H9 (cell line): ENCODE measurements at regions not wholly inside any gene's neighbourhood (a gene's known extent, or its start where the extent isn't known, plus 50 kb on each side); places are given as distances from the start of the nearest gene placed in this dataset.

ENCODE experiments used
- DNase-seq: peaks from one replicate; pipeline ENCODE4 v3.0.0-alpha.2; 2017
- H2AFZ ChIP-seq: one replicate; pipeline ENCODE4 v1.6.1; 2013; ENCODE audit warnings: mild to moderate bottlenecking, low read length, control low read depth, moderate library complexity
- H2AK5ac ChIP-seq: 2 replicates; pipeline ENCODE4 v1.6.1; 2013; ENCODE audit warnings: low read length, control low read depth, mixed read lengths; ENCODE audit not compliant: insufficient read length
- H2BK120ac ChIP-seq: one replicate; pipeline ENCODE4 v1.6.1; 2013; ENCODE audit warnings: low read depth, mild to moderate bottlenecking, low read length, control low read depth, inconsistent platforms; ENCODE audit not compliant: poor library complexity, severe bottlenecking
- H2BK12ac ChIP-seq: 2 replicates; pipeline ENCODE4 v1.6.1; 2013; ENCODE audit warnings: low read length, control low read depth, mixed read lengths, low read depth; ENCODE audit not compliant: insufficient read length
- H2BK15ac ChIP-seq: 2 replicates; pipeline ENCODE4 v1.6.1; 2013; ENCODE audit warnings: low read depth, low read length, control low read depth
- H2BK20ac ChIP-seq: one replicate; pipeline ENCODE4 v1.6.1; 2013; ENCODE audit warnings: low read depth, mild to moderate bottlenecking, low read length, control low read depth, inconsistent platforms; ENCODE audit not compliant: poor library complexity, severe bottlenecking
- H2BK5ac ChIP-seq: 2 replicates; pipeline ENCODE4 v1.6.1; 2013; ENCODE audit warnings: low read length, control low read depth, mixed read lengths; ENCODE audit not compliant: insufficient read length
- H3K14ac ChIP-seq: 2 replicates; pipeline ENCODE4 v1.6.1; 2013; ENCODE audit warnings: low read length, control low read depth; ENCODE audit not compliant: insufficient read depth
- H3K18ac ChIP-seq: 2 replicates; pipeline ENCODE4 v1.6.1; 2013; ENCODE audit warnings: low read depth, mild to moderate bottlenecking, mixed read lengths, low read length, control low read depth; ENCODE audit not compliant: insufficient read length
- H3K23ac ChIP-seq: 2 replicates; pipeline ENCODE4 v1.6.1; 2013; ENCODE audit warnings: low read length, control low read depth, mixed read lengths, low read depth; ENCODE audit not compliant: insufficient read length
- H3K23me2 ChIP-seq: 2 replicates; pipeline ENCODE4 v1.6.1; 2013; ENCODE audit warnings: low read depth, mild to moderate bottlenecking, mixed read lengths, low read length, control low read depth; ENCODE audit not compliant: insufficient read length, poor library complexity, severe bottlenecking
- H3K27ac ChIP-seq: 2 replicates; pipeline ENCODE4 v1.5.1; 2013; ENCODE audit warnings: low read length, control low read depth, mixed read lengths, low read depth; ENCODE audit not compliant: insufficient read length
- H3K27me3 ChIP-seq: 2 replicates; pipeline ENCODE4 v1.6.1; 2013; ENCODE audit warnings: low read length, control low read depth, inconsistent platforms; ENCODE audit not compliant: insufficient read depth
- H3K4ac ChIP-seq: 2 replicates; pipeline ENCODE4 v1.6.1; 2013; ENCODE audit warnings: low read depth, mild to moderate bottlenecking, control low read depth, inconsistent platforms, low read length, moderate library complexity
- H3K4me1 ChIP-seq: 2 replicates; pipeline ENCODE4 v1.6.1; 2013; ENCODE audit warnings: low read length, control low read depth, inconsistent platforms; ENCODE audit not compliant: insufficient read depth
- H3K4me2 ChIP-seq: 2 replicates; pipeline ENCODE4 v1.6.1; 2013; ENCODE audit warnings: low read length, control low read depth, mixed read lengths; ENCODE audit not compliant: insufficient read length, insufficient read depth
- H3K56ac ChIP-seq: 2 replicates; pipeline ENCODE4 v1.6.1; 2013; ENCODE audit warnings: low read depth, mild to moderate bottlenecking, mixed read lengths, low read length, control low read depth; ENCODE audit not compliant: insufficient read length
- H3K79me1 ChIP-seq: 2 replicates; pipeline ENCODE4 v1.6.1; 2013; ENCODE audit warnings: low read depth, mild to moderate bottlenecking, moderate library complexity, low read length, control low read depth, inconsistent platforms; ENCODE audit not compliant: insufficient read depth, poor library complexity, severe bottlenecking
- H3K79me2 ChIP-seq: 2 replicates; pipeline ENCODE4 v1.6.1; 2013; ENCODE audit warnings: low read length, control low read depth, inconsistent platforms; ENCODE audit not compliant: insufficient read depth
- H3K9ac ChIP-seq: 2 replicates; pipeline ENCODE4 v1.6.1; 2013; ENCODE audit warnings: low read length, control low read depth, mixed read lengths; ENCODE audit not compliant: insufficient read length; ENCODE audit errors: extremely low read depth
- H3K9me3 ChIP-seq: one replicate; pipeline ENCODE4 v1.6.1; 2013; ENCODE audit warnings: low read depth, low read length, inconsistent platforms; ENCODE audit not compliant: control insufficient read depth
- H3T11ph ChIP-seq: one replicate; pipeline ENCODE4 v1.6.1; 2013; ENCODE audit warnings: mild to moderate bottlenecking, low read length, control low read depth, inconsistent platforms
- H4K20me1 ChIP-seq: one replicate; pipeline ENCODE4 v1.6.1; 2013; ENCODE audit not compliant: control insufficient read depth, insufficient read length, insufficient read depth
- H4K5ac ChIP-seq: 2 replicates; pipeline ENCODE4 v1.6.1; 2013; ENCODE audit warnings: low read depth, mild to moderate bottlenecking, mixed read lengths, low read length, control low read depth; ENCODE audit not compliant: insufficient read length
- H4K8ac ChIP-seq: replicated peaks from 2 replicates; pipeline ENCODE4 v1.6.1; 2013; ENCODE audit warnings: low read length, control low read depth, mixed read lengths, low read depth; ENCODE audit not compliant: insufficient read length
- H4K91ac ChIP-seq: 2 replicates; pipeline ENCODE4 v1.6.1; 2013; ENCODE audit warnings: low read depth, mild to moderate bottlenecking, moderate library complexity, mixed read lengths, low read length, control low read depth; ENCODE audit not compliant: insufficient read length
- H3K27ac Mint-ChIP-seq, 3 experiments: 2 replicates in 2 of 3; 3 replicates in 1 of 3; pipeline ENCODE4 v1.8.0; 2020 to 2021; ENCODE audit warnings: mixed read lengths in 3 of 3, mild to moderate bottlenecking in 1 of 3, moderate library complexity in 1 of 3
- H3K27me3 Mint-ChIP-seq: 2 replicates; pipeline ENCODE4 v1.8.0; 2021; ENCODE audit warnings: low read depth, mild to moderate bottlenecking, moderate library complexity, mixed read lengths
- H3K36me3 Mint-ChIP-seq, 3 experiments: 2 replicates in 2 of 3; 3 replicates in 1 of 3; pipeline ENCODE4 v1.8.0; 2020 to 2021; ENCODE audit warnings: low read depth in 3 of 3, mixed read lengths in 3 of 3; ENCODE audit not compliant: insufficient read depth in 1 of 3
- H3K4me1 Mint-ChIP-seq, 2 experiments: 2 replicates each; pipeline ENCODE4 v1.8.0; 2020; ENCODE audit warnings: mixed read lengths in 2 of 2
- H3K4me3 Mint-ChIP-seq, 2 experiments: 2 replicates in 1 of 2; 3 replicates in 1 of 2; pipeline ENCODE4 v1.8.0; 2020 to 2021; ENCODE audit warnings: mild to moderate bottlenecking in 2 of 2, mixed read lengths in 2 of 2, moderate library complexity in 1 of 2
- H3K9me3 Mint-ChIP-seq, 2 experiments: 2 replicates in 1 of 2; 3 replicates in 1 of 2; pipeline ENCODE4 v1.8.0; 2020; ENCODE audit warnings: mild to moderate bottlenecking in 2 of 2, mixed read lengths in 2 of 2, moderate library complexity in 1 of 2
- CTCF ChIP-seq: fragments of 200-600 bp; sonication (generic); conservative IDR thresholded peaks from 3 replicates; pipeline ENCODE4 v1.8.0; 2021; ENCODE audit warnings: antibody characterized with exemption, mild to moderate bottlenecking
- WGBS: extraction: QIAGEN DNeasy Blood & Tissue Kit; methylation state at CpG from one replicate; pipeline ENCODE4 v1.1.7; 2013; ENCODE audit warnings: missing lambda C conversion rate, low lambda C conversion rate, mixed read lengths; ENCODE audit not compliant: insufficient read length; ENCODE audit errors: extremely low coverage; 5-methylcytosine and 5-hydroxymethylcytosine counted together

- H3K27ac Mint-ChIP-seq: no peak overlapping the region; a peak in 1 of 7 replicates
- H3K4me1 Mint-ChIP-seq: peaks cover 4% of the 10 kb centered on the region in 2 experiments
- H3K4me2 ChIP-seq: no peak overlapping the region
- H3K27me3 Mint-ChIP-seq: no peaks in the 10 kb centered on the region; the same call in 1 of the 2 replicates
- no peak overlapping the region for H4K8ac ChIP-seq
- no peaks in the 10 kb centered on the region for H3K27me3 ChIP-seq
- WGBS: no CpG with 5 or more reads among the region's 1 CpG
- H2BK120ac ChIP-seq: no peak overlapping the region
- no peak overlapping the region for H2BK5ac ChIP-seq
- H3K36me3 Mint-ChIP-seq: no peaks in the 10 kb centered on the region
- no peaks in the 10 kb centered on the region for H3K79me2 ChIP-seq
- no peak overlapping the region for H2AFZ ChIP-seq
- H2BK15ac ChIP-seq: no peak overlapping the region
- no peak for DNase-seq
- H3T11ph ChIP-seq: no peak overlapping the region
- H3K4me1 ChIP-seq: no peaks in the 10 kb centered on the region
- no peak overlapping the region for H3K4me3 Mint-ChIP-seq
- H3K9ac ChIP-seq: no peak overlapping the region
- H2BK12ac ChIP-seq: no peak overlapping the region
- H2AK5ac ChIP-seq: no peak overlapping the region
- no peak overlapping the region for H3K14ac ChIP-seq
- H2BK20ac ChIP-seq: no peak overlapping the region
- no peak overlapping the region for H3K23ac ChIP-seq
- H3K56ac ChIP-seq: no peak overlapping the region
- H3K9me3 Mint-ChIP-seq: no peaks in the 10 kb centered on the region
- no peak overlapping the region for H3K27ac ChIP-seq
- H3K18ac ChIP-seq: no peak overlapping the region
- no peaks in the 10 kb centered on the region for H3K23me2 ChIP-seq
- no peaks in the 10 kb centered on the region for H4K20me1 ChIP-seq
- no peak overlapping the region for H4K91ac ChIP-seq
- TF ChIP-seq CTCF: no peak
- H4K5ac ChIP-seq: no peak overlapping the region
- H3K9me3 ChIP-seq: no peaks in the 10 kb centered on the region
- H3K79me1 ChIP-seq: no peaks in the 10 kb centered on the region
- no peak overlapping the region for H3K4ac ChIP-seq
Measured at GRCh38 chr5:163772241-163772640, 266.8 kb downstream of the MAT2B start.
